SK-N-SH (cell line): ENCODE measurements at regions not wholly inside any gene's neighbourhood (a gene's known extent, or its start where the extent isn't known, plus 50 kb on each side); places are given as distances from the start of the nearest gene placed in this dataset.

Experiments
- EP300 ChIP-seq, 2 experiments: IDR thresholded peaks; 2 replicates each; pipeline versions ENCODE4 v1.4.0 to v1.6.1; 2012; ENCODE audit warnings: borderline replicate concordance in 1 of 2, low read depth in 1 of 2, low read length in 1 of 2
- PBX3 ChIP-seq: IDR thresholded peaks from 2 replicates; pipeline ENCODE4; 2012
- POLR2AphosphoS5 ChIP-seq: IDR thresholded peaks from 2 replicates; pipeline ENCODE4 v1.6.1; 2012; ENCODE audit warnings: low read depth, low read length
- RAD21 ChIP-seq: IDR thresholded peaks from 2 replicates; pipeline ENCODE4 v1.6.1; 2012; ENCODE audit warnings: mild to moderate bottlenecking, low read length
- RFX5 ChIP-seq: IDR thresholded peaks from 2 replicates; pipeline ENCODE4 v1.6.1; 2012; ENCODE audit warnings: mild to moderate bottlenecking, improper control_type of control experiment, low read length
- SMC3 ChIP-seq: IDR thresholded peaks from 2 replicates; pipeline ENCODE4 v1.6.1; 2012; ENCODE audit warnings: low read depth, low read length, improper control_type of control experiment
- USF1 ChIP-seq: IDR thresholded peaks from 2 replicates; pipeline ENCODE4 v1.4.0; 2012; ENCODE audit warnings: low read depth, borderline replicate concordance
- USF2 ChIP-seq: fragments of 150-350 bp; IDR thresholded peaks from 2 replicates; pipeline ENCODE4 v1.6.1; 2017; ENCODE audit warnings: antibody characterized with exemption, low read length, low read depth, borderline replicate concordance
- YY1 ChIP-seq: IDR thresholded peaks from 2 replicates; pipeline ENCODE4 v1.4.0; 2012; ENCODE audit warnings: low read depth, mild to moderate bottlenecking
- TF ChIP-seq, protein P1 (sequence below): fragments of 200-600 bp; sonication (generic); IDR thresholded peaks from 2 replicates; pipeline ENCODE4 v1.6.1; 2017; ENCODE audit warnings: antibody characterized with exemption, mild to moderate bottlenecking, moderate library complexity

DNA sequence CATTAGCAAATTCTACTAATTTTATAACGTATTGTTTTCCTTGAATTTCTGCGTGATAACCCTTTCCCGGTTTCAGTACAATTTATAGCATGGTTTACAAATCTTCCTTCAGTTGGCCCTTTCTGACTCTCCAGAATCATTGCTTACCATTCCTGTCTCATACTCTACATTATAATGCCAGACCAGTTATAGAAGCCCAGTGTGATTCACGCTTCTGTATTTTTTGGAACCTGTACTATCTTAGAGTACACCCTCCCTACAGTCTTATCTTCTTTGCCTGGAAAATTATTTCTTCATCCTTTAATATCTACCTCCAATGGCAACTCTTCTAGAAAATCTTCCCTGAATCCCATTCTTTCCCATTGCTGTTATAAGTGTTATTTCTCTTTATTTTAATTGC, 391.6 kb upstream of the SYT4 start:
- TF ChIP-seq USF2 (no peak), EP300 (IDR thresholded peaks at IDR 0.05; ENCODE audit: borderline replicate concordance in 1 of 2, low read depth in 1 of 2, low read length in 1 of 2) (no peak), USF1 (no peak), POLR2AphosphoS5 (no peak), RAD21 (no peak), YY1 (no peak), PBX3 (no peak), SMC3 (no peak), RFX5 (no peak)
- TF ChIP-seq, protein P1, sequence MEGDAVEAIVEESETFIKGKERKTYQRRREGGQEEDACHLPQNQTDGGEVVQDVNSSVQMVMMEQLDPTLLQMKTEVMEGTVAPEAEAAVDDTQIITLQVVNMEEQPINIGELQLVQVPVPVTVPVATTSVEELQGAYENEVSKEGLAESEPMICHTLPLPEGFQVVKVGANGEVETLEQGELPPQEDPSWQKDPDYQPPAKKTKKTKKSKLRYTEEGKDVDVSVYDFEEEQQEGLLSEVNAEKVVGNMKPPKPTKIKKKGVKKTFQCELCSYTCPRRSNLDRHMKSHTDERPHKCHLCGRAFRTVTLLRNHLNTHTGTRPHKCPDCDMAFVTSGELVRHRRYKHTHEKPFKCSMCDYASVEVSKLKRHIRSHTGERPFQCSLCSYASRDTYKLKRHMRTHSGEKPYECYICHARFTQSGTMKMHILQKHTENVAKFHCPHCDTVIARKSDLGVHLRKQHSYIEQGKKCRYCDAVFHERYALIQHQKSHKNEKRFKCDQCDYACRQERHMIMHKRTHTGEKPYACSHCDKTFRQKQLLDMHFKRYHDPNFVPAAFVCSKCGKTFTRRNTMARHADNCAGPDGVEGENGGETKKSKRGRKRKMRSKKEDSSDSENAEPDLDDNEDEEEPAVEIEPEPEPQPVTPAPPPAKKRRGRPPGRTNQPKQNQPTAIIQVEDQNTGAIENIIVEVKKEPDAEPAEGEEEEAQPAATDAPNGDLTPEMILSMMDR, result no peak
